Mucosa of descending colon (tissue), 3 donors: ENCODE measurements at regions not wholly inside any gene's neighbourhood (a gene's known extent, or its start where the extent isn't known, plus 50 kb on each side); places are given as distances from the start of the nearest gene placed in this dataset.
"Not testable (repeated sequence)": the region's sequence is repeated elsewhere in the genome, so short reads cannot be mapped to it uniquely, and the experiment has no call there.

Source experiments
- ATAC-seq: fragments of 200-7000 bp; cut with Tn5 transposase; one replicate; pipeline ENCODE4 v1.9.1; 2020; ENCODE audit warnings: mild to moderate bottlenecking, moderate library complexity
- DNase-seq, 3 donors: peaks; one replicate each; pipeline ENCODE4 v3.0.0-alpha.2; 2020
- H3K36me3 ChIP-seq: fragments of 200-600 bp; one replicate; pipeline ENCODE4 v1.8.0; 2021; ENCODE audit warnings: low read depth, mild to moderate bottlenecking
- H3K4me1 ChIP-seq: fragments of 200-600 bp; one replicate; pipeline ENCODE4 v1.8.0; 2021; ENCODE audit warnings: low read depth, mild to moderate bottlenecking
- H3K4me3 ChIP-seq: fragments of 200-600 bp; one replicate; pipeline ENCODE4 v1.8.0; 2021; ENCODE audit warnings: mild to moderate bottlenecking
- H3K9me3 ChIP-seq: fragments of 200-600 bp; one replicate; pipeline ENCODE4 v1.8.0; 2021; ENCODE audit warnings: mild to moderate bottlenecking
- intact Hi-C, 2 donors: fragments of 100-400 bp; cut with DNase I in 1 of 2; cut with micrococcal nuclease in 1 of 2; formaldehyde crosslinking; loops; one replicate each; pipeline versions ENCODE4 v1.11.0 to v1.11.1; 2022; cut with DNase I, micrococcal nuclease
- TF ChIP-seq, protein P1 (sequence below): fragments of 200-600 bp; IDR thresholded peaks from one replicate; pipeline ENCODE4 v1.8.0; 2022; ENCODE audit warnings: antibody characterized with exemption, mild to moderate bottlenecking
- donor health status: DM: no; HTN: no; CAD: no; lungs with moderate emphysema.
- donor health status: DM: no; HTN: no; CAD: no.
- donor health status: DM: no; HTN: yes; CAD: no.

GRCh38 chr15:34528055-34528754, 55.2 kb downstream of the GOLGA8B start:
- intact Hi-C loops, result not testable (repeated sequence)

GRCh38 chr15:34527641-34528040, 55.8 kb downstream of the GOLGA8B start:
- ATAC-seq, intact Hi-C loops: not testable (repeated sequence)

More at GRCh38 chr15:34528055-34528754, 55.2 kb downstream of the GOLGA8B start:
- not testable (repeated sequence) for H3K36me3 ChIP-seq, H3K9me3 ChIP-seq, DNase-seq, H3K4me1 ChIP-seq, ATAC-seq, H3K4me3 ChIP-seq

DNA sequence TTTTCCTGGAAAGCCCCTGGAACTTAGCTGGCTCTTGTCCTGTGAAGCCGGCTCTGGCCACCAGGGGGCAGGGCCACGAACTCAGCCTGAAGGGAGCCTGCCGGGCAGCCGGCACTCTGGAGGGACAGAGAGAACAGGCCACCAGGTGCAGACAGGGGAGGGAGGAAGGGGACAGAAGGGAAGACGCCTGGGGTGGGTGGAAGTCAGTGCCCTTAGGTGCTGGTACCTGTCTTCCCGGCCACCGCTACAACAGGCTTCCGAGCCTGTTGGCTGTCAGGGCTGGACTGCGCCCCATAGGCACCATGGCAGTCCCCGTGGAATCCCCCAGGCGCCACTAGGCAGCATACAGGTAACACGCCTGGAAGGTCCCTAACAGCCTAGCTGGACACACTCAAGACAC, 59.6 kb downstream of the GOLGA8B start:
- DNase-seq, H3K4me3 ChIP-seq, H3K36me3 ChIP-seq, ATAC-seq, intact Hi-C loops, H3K4me1 ChIP-seq, H3K9me3 ChIP-seq: not testable (repeated sequence)

More at GRCh38 chr15:34527641-34528040, 55.8 kb downstream of the GOLGA8B start:
- not testable (repeated sequence) for H3K9me3 ChIP-seq, H3K4me1 ChIP-seq, DNase-seq, H3K4me3 ChIP-seq, H3K36me3 ChIP-seq

DNA sequence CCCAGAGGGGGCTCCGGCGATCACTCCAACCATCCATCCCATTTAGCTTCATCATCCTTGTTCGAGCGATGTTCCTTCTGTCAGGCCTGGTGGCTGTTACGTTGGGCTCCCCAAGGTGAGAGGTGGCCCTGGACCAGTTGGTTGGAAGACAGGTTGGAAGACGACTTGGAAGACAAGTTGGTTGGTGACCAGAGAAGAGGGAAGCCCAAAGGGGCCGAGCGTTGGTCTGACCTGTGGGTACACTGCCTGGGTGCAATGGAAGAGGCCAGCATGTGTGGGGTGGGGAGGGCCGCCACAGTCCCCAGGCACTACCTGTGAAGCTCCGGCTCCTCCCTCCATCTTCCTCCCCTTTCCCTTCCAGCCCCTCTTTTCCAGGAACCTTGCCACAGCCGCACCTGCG, 60.9 kb downstream of the GOLGA8B start:
- H3K9me3 ChIP-seq, ATAC-seq, H3K4me3 ChIP-seq, H3K36me3 ChIP-seq, H3K4me1 ChIP-seq, DNase-seq, intact Hi-C loops: not testable (repeated sequence)

- H3K4me1 ChIP-seq, H3K9me3 ChIP-seq, intact Hi-C loops, H3K4me3 ChIP-seq, H3K36me3 ChIP-seq, ATAC-seq, DNase-seq: not testable (repeated sequence)
These were observed 61.5 kb downstream of the GOLGA8B start for GRCh38 chr15:34521802-34522485.

DNA sequence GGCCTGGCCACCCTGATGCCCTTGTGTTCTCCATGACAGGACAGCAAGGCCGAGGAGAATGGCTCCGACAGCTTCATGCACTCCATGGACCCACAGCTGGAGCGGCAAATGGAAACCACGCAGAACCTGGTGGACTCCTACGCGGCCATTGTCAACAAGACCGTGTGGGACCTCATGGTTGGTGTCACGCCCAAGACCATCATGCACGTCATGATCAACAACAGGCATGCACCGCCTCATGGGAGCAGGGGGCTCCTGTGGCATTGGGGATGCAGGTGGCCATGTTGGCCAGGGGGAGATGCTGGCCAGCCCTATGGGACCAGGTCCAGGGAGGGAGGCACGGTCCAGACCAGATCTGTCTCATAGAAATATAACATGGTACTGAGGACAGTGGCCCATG, 62.9 kb downstream of the GOLGA8B start:
- Histone ChIP-seq H3K36me3 (no peaks in the 10 kb centered on the region), H3K9me3 (no peaks in the 10 kb centered on the region), H3K4me3 (no peak overlapping the region), H3K4me1 (no peaks in the 10 kb centered on the region)
- TF ChIP-seq, protein P1, sequence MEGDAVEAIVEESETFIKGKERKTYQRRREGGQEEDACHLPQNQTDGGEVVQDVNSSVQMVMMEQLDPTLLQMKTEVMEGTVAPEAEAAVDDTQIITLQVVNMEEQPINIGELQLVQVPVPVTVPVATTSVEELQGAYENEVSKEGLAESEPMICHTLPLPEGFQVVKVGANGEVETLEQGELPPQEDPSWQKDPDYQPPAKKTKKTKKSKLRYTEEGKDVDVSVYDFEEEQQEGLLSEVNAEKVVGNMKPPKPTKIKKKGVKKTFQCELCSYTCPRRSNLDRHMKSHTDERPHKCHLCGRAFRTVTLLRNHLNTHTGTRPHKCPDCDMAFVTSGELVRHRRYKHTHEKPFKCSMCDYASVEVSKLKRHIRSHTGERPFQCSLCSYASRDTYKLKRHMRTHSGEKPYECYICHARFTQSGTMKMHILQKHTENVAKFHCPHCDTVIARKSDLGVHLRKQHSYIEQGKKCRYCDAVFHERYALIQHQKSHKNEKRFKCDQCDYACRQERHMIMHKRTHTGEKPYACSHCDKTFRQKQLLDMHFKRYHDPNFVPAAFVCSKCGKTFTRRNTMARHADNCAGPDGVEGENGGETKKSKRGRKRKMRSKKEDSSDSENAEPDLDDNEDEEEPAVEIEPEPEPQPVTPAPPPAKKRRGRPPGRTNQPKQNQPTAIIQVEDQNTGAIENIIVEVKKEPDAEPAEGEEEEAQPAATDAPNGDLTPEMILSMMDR, result no peak
- intact Hi-C loops, result no loop called here
- ATAC-seq, result no peak
- peak in 1 of 3 donors; percentile 27 for DNase-seq

- ATAC-seq, H3K4me3 ChIP-seq, H3K9me3 ChIP-seq, H3K36me3 ChIP-seq, DNase-seq, intact Hi-C loops, H3K4me1 ChIP-seq: not testable (repeated sequence)
These were observed 63.4 kb downstream of the GOLGA8B start for GRCh38 chr15:34520010-34520409.

DNA sequence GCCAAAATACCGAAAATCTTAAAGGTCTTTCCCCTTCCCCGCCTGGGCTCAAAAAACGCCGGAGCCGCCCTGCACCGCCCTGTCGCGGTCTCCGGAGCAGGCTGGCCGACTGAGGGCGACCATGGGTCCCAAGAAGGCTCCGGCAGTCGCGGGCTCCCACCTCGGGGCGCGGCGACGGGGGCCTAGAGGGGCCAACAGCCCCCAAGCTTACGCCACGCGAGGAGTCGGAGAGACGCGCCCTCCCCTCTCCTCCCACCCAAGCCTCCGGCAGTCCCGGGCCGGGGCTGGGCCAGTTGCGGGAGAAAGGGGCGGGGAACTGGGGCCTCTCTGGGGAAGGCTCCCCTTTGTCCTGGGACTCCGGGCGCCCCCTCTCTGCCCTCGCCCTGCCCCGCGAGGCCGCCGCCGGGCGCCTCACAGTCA, 69.2 kb downstream of the GOLGA8B start:
- DNase-seq (peak; percentile 5 to 54 (median 52)), ATAC-seq (peak; percentile 73)
- TF ChIP-seq, protein P1, result no peak
- Histone ChIP-seq H3K4me3 (peak overlapping the region; percentile 28), H3K36me3 (no peaks in the 10 kb centered on the region), H3K9me3 (no peaks in the 10 kb centered on the region), H3K4me1 (peaks cover 10% of the 10 kb centered on the region)
- intact Hi-C loops, result no loop called here
